ENCODE measurements at regions not wholly inside any gene's neighbourhood (a gene's known extent, or its start where the extent isn't known, plus 50 kb on each side); places are given as distances from the start of the nearest gene placed in this dataset.
A peak's percentile ranks its signal among the peaks of the same experiment; 100 is the strongest.

- no peak overlapping the region for H2BK120ac ChIP-seq (ENCODE audit: insufficient read depth, low read length, poor library complexity)
- H4K12ac ChIP-seq (ENCODE audit: low read depth, low read length), result no peak overlapping the region
- no peak overlapping the region for H2BK5ac ChIP-seq (ENCODE audit: low read depth, low read length, poor library complexity)
- H3K18ac ChIP-seq (ENCODE audit: low read length), result no peak overlapping the region
- no peak overlapping the region for H3K4me3 ChIP-seq (ENCODE audit: low read depth, low read length)
- peak in 1 of 2 donors; percentile 10 for DNase-seq
- H3K4me1 ChIP-seq (ENCODE audit: control insufficient read depth in 1 of 2, insufficient read depth in 2 of 2, low read length in 2 of 2), result peaks cover 4 to 5% of the 10 kb centered on the region in 2 experiments
- no peak overlapping the region for H3K4ac ChIP-seq (ENCODE audit: low read depth, low read length)
- no peak overlapping the region for H3K23ac ChIP-seq (ENCODE audit: low read length)
- no peak overlapping the region for H2BK12ac ChIP-seq (ENCODE audit: low read length)
- no peak overlapping the region for H3K27ac ChIP-seq (ENCODE audit: low read depth, low read length)
- no peak overlapping the region for H3K9ac ChIP-seq (ENCODE audit: low read length)
- H3K27me3 ChIP-seq (ENCODE audit: insufficient read depth, low read length), result no peaks in the 10 kb centered on the region
- no peaks in the 10 kb centered on the region for H3K9me3 ChIP-seq (ENCODE audit: insufficient read depth, low read depth, low read length)
- no peak overlapping the region for H3K14ac ChIP-seq (ENCODE audit: low read length)
- H2AFZ ChIP-seq (ENCODE audit: insufficient read depth, low read length, poor library complexity), result no peak overlapping the region
- H2AK5ac ChIP-seq (ENCODE audit: low read length), result no peak overlapping the region
- no peaks in the 10 kb centered on the region for H3K79me1 ChIP-seq (ENCODE audit: low read length)
- H4K8ac ChIP-seq (ENCODE audit: low read depth, low read length), result no peak overlapping the region
- H3K4me2 ChIP-seq (ENCODE audit: low read length), result no peak overlapping the region
- WGBS (ENCODE audit: extremely low coverage, insufficient coverage, insufficient read length), result no CpG with 5 or more reads among the region's 2 CpGs
- no peak overlapping the region for H4K91ac ChIP-seq (ENCODE audit: low read depth, low read length)
- no peaks in the 10 kb centered on the region for H3K36me3 ChIP-seq (ENCODE audit: control insufficient read depth in 1 of 2, insufficient read depth in 2 of 2, low read length in 2 of 2)
- H3K79me2 ChIP-seq (ENCODE audit: control insufficient read depth, insufficient read depth, low read length, poor library complexity), result peaks cover under 1% of the 10 kb centered on the region
Observed at GRCh38 chr18:7338846-7339245, 108.0 kb downstream of the LRRC30 start.

- H3K27ac ChIP-seq (ENCODE audit: low read depth, low read length), result no peak overlapping the region
- no peaks in the 10 kb centered on the region for H3K36me3 ChIP-seq (ENCODE audit: control insufficient read depth in 1 of 2, insufficient read depth in 2 of 2, low read length in 2 of 2)
- DNase-seq, result no peak
- H2AK5ac ChIP-seq (ENCODE audit: low read length), result no peak overlapping the region
- no peak overlapping the region for H2BK12ac ChIP-seq (ENCODE audit: low read length)
- no peaks in the 10 kb centered on the region for H3K9me3 ChIP-seq (ENCODE audit: insufficient read depth, low read depth, low read length)
- no peaks in the 10 kb centered on the region for H3K79me2 ChIP-seq (ENCODE audit: control insufficient read depth, insufficient read depth, low read length, poor library complexity)
- H2AFZ ChIP-seq (ENCODE audit: insufficient read depth, low read length, poor library complexity), result no peak overlapping the region
- H3K9ac ChIP-seq (ENCODE audit: low read length), result no peak overlapping the region
- no peak overlapping the region for H3K4ac ChIP-seq (ENCODE audit: low read depth, low read length)
- H3K27me3 ChIP-seq (ENCODE audit: insufficient read depth, low read length), result no peaks in the 10 kb centered on the region
- no peaks in the 10 kb centered on the region for H3K79me1 ChIP-seq (ENCODE audit: low read length)
- H2BK5ac ChIP-seq (ENCODE audit: low read depth, low read length, poor library complexity), result no peak overlapping the region
- no CpG with 5 or more reads among the region's 6 CpGs for WGBS (ENCODE audit: extremely low coverage, insufficient coverage, insufficient read length)
- no peak overlapping the region for H2BK120ac ChIP-seq (ENCODE audit: insufficient read depth, low read length, poor library complexity)
- H3K4me1 ChIP-seq (ENCODE audit: control insufficient read depth in 1 of 2, insufficient read depth in 2 of 2, low read length in 2 of 2), result no peaks in the 10 kb centered on the region
- H4K91ac ChIP-seq (ENCODE audit: low read depth, low read length), result no peak overlapping the region
- no peak overlapping the region for H3K4me3 ChIP-seq (ENCODE audit: low read depth, low read length)
- no peak overlapping the region for H3K4me2 ChIP-seq (ENCODE audit: low read length)
- H3K14ac ChIP-seq (ENCODE audit: low read length), result no peak overlapping the region
- H3K18ac ChIP-seq (ENCODE audit: low read length), result no peak overlapping the region
- H4K8ac ChIP-seq (ENCODE audit: low read depth, low read length), result no peak overlapping the region
- no peak overlapping the region for H3K23ac ChIP-seq (ENCODE audit: low read length)
- H4K12ac ChIP-seq (ENCODE audit: low read depth, low read length), result no peak overlapping the region
Observed at GRCh38 chr18:7341581-7342337, 110.9 kb downstream of the LRRC30 start.

- Histone ChIP-seq H3K4ac (ENCODE audit: low read depth, low read length) (no peak overlapping the region), H2AK5ac (ENCODE audit: low read length) (no peak overlapping the region), H4K8ac (ENCODE audit: low read depth, low read length) (no peak overlapping the region), H3K79me1 (ENCODE audit: low read length) (no peaks in the 10 kb centered on the region), H3K4me3 (ENCODE audit: low read depth, low read length) (no peak overlapping the region), H3K36me3 (ENCODE audit: control insufficient read depth in 1 of 2, insufficient read depth in 2 of 2, low read length in 2 of 2) (no peaks in the 10 kb centered on the region), H3K4me2 (ENCODE audit: low read length) (no peak overlapping the region), H3K9me3 (ENCODE audit: insufficient read depth, low read depth, low read length) (no peaks in the 10 kb centered on the region), H3K23ac (ENCODE audit: low read length) (no peak overlapping the region), H4K91ac (ENCODE audit: low read depth, low read length) (no peak overlapping the region), H2BK120ac (ENCODE audit: insufficient read depth, low read length, poor library complexity) (no peak overlapping the region), H3K18ac (ENCODE audit: low read length) (no peak overlapping the region), H3K79me2 (ENCODE audit: control insufficient read depth, insufficient read depth, low read length, poor library complexity) (no peaks in the 10 kb centered on the region), H2AFZ (ENCODE audit: insufficient read depth, low read length, poor library complexity) (no peak overlapping the region), H2BK12ac (ENCODE audit: low read length) (no peak overlapping the region), H3K14ac (ENCODE audit: low read length) (no peak overlapping the region), H3K27me3 (ENCODE audit: insufficient read depth, low read length) (no peaks in the 10 kb centered on the region), H4K12ac (ENCODE audit: low read depth, low read length) (no peak overlapping the region), H3K9ac (ENCODE audit: low read length) (no peak overlapping the region), H3K4me1 (ENCODE audit: control insufficient read depth in 1 of 2, insufficient read depth in 2 of 2, low read length in 2 of 2) (no peaks in the 10 kb centered on the region), H2BK5ac (ENCODE audit: low read depth, low read length, poor library complexity) (no peak overlapping the region), H3K27ac (ENCODE audit: low read depth, low read length) (no peak overlapping the region)
- no CpG with 5 or more reads among the region's 6 CpGs for WGBS (ENCODE audit: extremely low coverage, insufficient coverage, insufficient read length)
- peak; percentile 56 to 92 for DNase-seq
Observed at GRCh38 chr18:7349181-7349837, 118.4 kb downstream of the LRRC30 start.

- H3K4me2 ChIP-seq (ENCODE audit: low read length), result no peak overlapping the region
- no peaks in the 10 kb centered on the region for H3K4me1 ChIP-seq (ENCODE audit: control insufficient read depth in 1 of 2, insufficient read depth in 2 of 2, low read length in 2 of 2)
- H3K4ac ChIP-seq (ENCODE audit: low read depth, low read length), result no peak overlapping the region
- H3K36me3 ChIP-seq (ENCODE audit: control insufficient read depth in 1 of 2, insufficient read depth in 2 of 2, low read length in 2 of 2), result no peaks in the 10 kb centered on the region
- no peak overlapping the region for H3K27ac ChIP-seq (ENCODE audit: low read depth, low read length)
- H3K4me3 ChIP-seq (ENCODE audit: low read depth, low read length), result no peak overlapping the region
- H4K12ac ChIP-seq (ENCODE audit: low read depth, low read length), result no peak overlapping the region
- no peak overlapping the region for H2AK5ac ChIP-seq (ENCODE audit: low read length)
- no peaks in the 10 kb centered on the region for H3K79me1 ChIP-seq (ENCODE audit: low read length)
- H3K23ac ChIP-seq (ENCODE audit: low read length), result no peak overlapping the region
- H2AFZ ChIP-seq (ENCODE audit: insufficient read depth, low read length, poor library complexity), result no peak overlapping the region
- no peak overlapping the region for H3K18ac ChIP-seq (ENCODE audit: low read length)
- H2BK5ac ChIP-seq (ENCODE audit: low read depth, low read length, poor library complexity), result no peak overlapping the region
- H3K27me3 ChIP-seq (ENCODE audit: insufficient read depth, low read length), result no peaks in the 10 kb centered on the region
- H2BK12ac ChIP-seq (ENCODE audit: low read length), result no peak overlapping the region
- no CpG with 5 or more reads among the region's 8 CpGs for WGBS (ENCODE audit: extremely low coverage, insufficient coverage, insufficient read length)
- no peaks in the 10 kb centered on the region for H3K79me2 ChIP-seq (ENCODE audit: control insufficient read depth, insufficient read depth, low read length, poor library complexity)
- no peak overlapping the region for H4K91ac ChIP-seq (ENCODE audit: low read depth, low read length)
- peaks cover 2% of the 10 kb centered on the region for H3K9me3 ChIP-seq (ENCODE audit: insufficient read depth, low read depth, low read length)
- DNase-seq, result no peak
- H3K14ac ChIP-seq (ENCODE audit: low read length), result no peak overlapping the region
- H2BK120ac ChIP-seq (ENCODE audit: insufficient read depth, low read length, poor library complexity), result no peak overlapping the region
- H4K8ac ChIP-seq (ENCODE audit: low read depth, low read length), result no peak overlapping the region
- no peak overlapping the region for H3K9ac ChIP-seq (ENCODE audit: low read length)
Observed at GRCh38 chr18:7358989-7359726, 128.3 kb downstream of the LRRC30 start.
